ENCODE measurements at regions not wholly inside any gene's neighbourhood (a gene's known extent, or its start where the extent isn't known, plus 50 kb on each side); places are given as distances from the start of the nearest gene placed in this dataset.

DNA sequence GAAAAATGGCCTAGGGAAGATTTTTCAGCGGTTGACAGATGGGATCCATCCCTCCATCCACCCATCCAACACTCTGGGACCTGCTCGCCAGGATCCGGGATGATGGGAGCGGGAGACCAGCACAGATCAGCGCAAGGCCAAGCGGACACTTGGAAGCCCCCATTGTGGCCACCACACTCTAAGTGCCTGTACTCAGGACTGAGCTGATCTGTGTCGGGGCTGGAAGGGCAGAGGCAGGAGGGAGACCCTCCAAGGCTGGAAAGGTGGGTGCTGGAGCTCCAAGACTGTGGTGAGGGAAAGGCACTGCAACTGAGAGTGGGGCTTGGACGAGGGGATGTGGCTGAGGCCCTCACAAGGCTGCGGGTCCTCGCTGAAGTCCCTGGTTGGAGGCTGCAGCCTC lies 91.8 kb upstream of the TRPM1 start:
- TF ChIP-seq EZH2phosphoT487 (IDR thresholded peaks at IDR 0.05; ENCODE audit: low read length) (no peak), EZH2 (optimal IDR thresholded peaks at IDR 0.05; ENCODE audit: low read depth, low read length) (no peak)
- TF ChIP-seq, protein P1, sequence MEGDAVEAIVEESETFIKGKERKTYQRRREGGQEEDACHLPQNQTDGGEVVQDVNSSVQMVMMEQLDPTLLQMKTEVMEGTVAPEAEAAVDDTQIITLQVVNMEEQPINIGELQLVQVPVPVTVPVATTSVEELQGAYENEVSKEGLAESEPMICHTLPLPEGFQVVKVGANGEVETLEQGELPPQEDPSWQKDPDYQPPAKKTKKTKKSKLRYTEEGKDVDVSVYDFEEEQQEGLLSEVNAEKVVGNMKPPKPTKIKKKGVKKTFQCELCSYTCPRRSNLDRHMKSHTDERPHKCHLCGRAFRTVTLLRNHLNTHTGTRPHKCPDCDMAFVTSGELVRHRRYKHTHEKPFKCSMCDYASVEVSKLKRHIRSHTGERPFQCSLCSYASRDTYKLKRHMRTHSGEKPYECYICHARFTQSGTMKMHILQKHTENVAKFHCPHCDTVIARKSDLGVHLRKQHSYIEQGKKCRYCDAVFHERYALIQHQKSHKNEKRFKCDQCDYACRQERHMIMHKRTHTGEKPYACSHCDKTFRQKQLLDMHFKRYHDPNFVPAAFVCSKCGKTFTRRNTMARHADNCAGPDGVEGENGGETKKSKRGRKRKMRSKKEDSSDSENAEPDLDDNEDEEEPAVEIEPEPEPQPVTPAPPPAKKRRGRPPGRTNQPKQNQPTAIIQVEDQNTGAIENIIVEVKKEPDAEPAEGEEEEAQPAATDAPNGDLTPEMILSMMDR (IDR thresholded peaks at IDR 0.05; ENCODE audit: low read length): no peak
- H4K20me1 ChIP-seq (ENCODE audit: insufficient read depth, low read length): no peaks in the 10 kb centered on the region
- H3K9ac ChIP-seq (ENCODE audit: low read length): no peak overlapping the region
- H3K4me2 ChIP-seq (ENCODE audit: low read depth, low read length): no peak overlapping the region
- no peaks in the 10 kb centered on the region for H3K4me1 ChIP-seq (ENCODE audit: low read length)
- no peak for DNase-seq
- H3F3A ChIP-seq (ENCODE audit: insufficient read depth, low read length): no peaks in the 10 kb centered on the region
- H3K27ac ChIP-seq (ENCODE audit: low read length): no peak overlapping the region
- H3K27me3 ChIP-seq (replicated peaks; ENCODE audit: insufficient read depth, low read length): no peaks in the 10 kb centered on the region
- H3K36me3 ChIP-seq (replicated peaks; ENCODE audit: insufficient read depth, low read length): no peaks in the 10 kb centered on the region
- no peak overlapping the region for H2AFZ ChIP-seq (ENCODE audit: low read length)
- no peak overlapping the region for H3K4me3 ChIP-seq (ENCODE audit: low read length)
- H3K79me2 ChIP-seq (ENCODE audit: low read length): no peaks in the 10 kb centered on the region
- H3K9me2 ChIP-seq (replicated peaks; ENCODE audit: insufficient read depth, low read length): no peaks in the 10 kb centered on the region
- H3K9me3 ChIP-seq (replicated peaks; ENCODE audit: insufficient read depth, low read length): no peaks in the 10 kb centered on the region

GRCh38 chr15:31195871-31196270 lies 94.3 kb upstream of the TRPM1 start:
- H3K4me1 ChIP-seq (ENCODE audit: low read length): peaks cover 1% of the 10 kb centered on the region; the same call in 1 of the 2 replicates
- no peaks in the 10 kb centered on the region for H3K9me2 ChIP-seq (replicated peaks; ENCODE audit: insufficient read depth, low read length)
- no peak overlapping the region for H3K4me3 ChIP-seq (ENCODE audit: low read length)
- DNase-seq: no peak
- H3K9me3 ChIP-seq (replicated peaks; ENCODE audit: insufficient read depth, low read length): no peaks in the 10 kb centered on the region
- no peak overlapping the region for H3K4me2 ChIP-seq (ENCODE audit: low read depth, low read length)
- TF ChIP-seq, protein P1 (IDR thresholded peaks at IDR 0.05; ENCODE audit: low read length): no peak
- TF ChIP-seq EZH2phosphoT487 (IDR thresholded peaks at IDR 0.05; ENCODE audit: low read length): no peak
- TF ChIP-seq EZH2 (optimal IDR thresholded peaks at IDR 0.05; ENCODE audit: low read depth, low read length): no peak
- no peaks in the 10 kb centered on the region for H3K36me3 ChIP-seq (replicated peaks; ENCODE audit: insufficient read depth, low read length)
- no peak overlapping the region for H3K27ac ChIP-seq (ENCODE audit: low read length)
- H3F3A ChIP-seq (ENCODE audit: insufficient read depth, low read length): no peaks in the 10 kb centered on the region
- H2AFZ ChIP-seq (ENCODE audit: low read length): no peak overlapping the region
- H3K27me3 ChIP-seq (replicated peaks; ENCODE audit: insufficient read depth, low read length): no peaks in the 10 kb centered on the region
- H4K20me1 ChIP-seq (ENCODE audit: insufficient read depth, low read length): no peaks in the 10 kb centered on the region
- no peaks in the 10 kb centered on the region for H3K79me2 ChIP-seq (ENCODE audit: low read length)
- no peak overlapping the region for H3K9ac ChIP-seq (ENCODE audit: low read length)

GRCh38 chr15:31197497-31198414 lies 96.2 kb upstream of the TRPM1 start:
- Histone ChIP-seq H3K36me3 (replicated peaks; ENCODE audit: insufficient read depth, low read length) (no peaks in the 10 kb centered on the region), H3F3A (ENCODE audit: insufficient read depth, low read length) (no peaks in the 10 kb centered on the region), H4K20me1 (ENCODE audit: insufficient read depth, low read length) (no peaks in the 10 kb centered on the region), H3K79me2 (ENCODE audit: low read length) (no peaks in the 10 kb centered on the region), H3K9me3 (replicated peaks; ENCODE audit: insufficient read depth, low read length) (no peaks in the 10 kb centered on the region), H3K27ac (ENCODE audit: low read length) (no peak overlapping the region), H3K4me1 (ENCODE audit: low read length) (peaks cover 18% of the 10 kb centered on the region), H3K27me3 (replicated peaks; ENCODE audit: insufficient read depth, low read length) (no peaks in the 10 kb centered on the region), H3K4me2 (ENCODE audit: low read depth, low read length) (no peak overlapping the region), H3K9ac (ENCODE audit: low read length) (no peak overlapping the region), H3K9me2 (replicated peaks; ENCODE audit: insufficient read depth, low read length) (no peaks in the 10 kb centered on the region), H3K4me3 (ENCODE audit: low read length) (no peak overlapping the region), H2AFZ (ENCODE audit: low read length) (0 out of 2 replicates have a peak overlapping the region, but pooled peaks have one; percentile 39)
- DNase-seq: peak; percentile 42
- TF ChIP-seq, protein P1 (IDR thresholded peaks at IDR 0.05; ENCODE audit: low read length): peak; percentile 87
- TF ChIP-seq EZH2phosphoT487 (IDR thresholded peaks at IDR 0.05; ENCODE audit: low read length) (no peak), EZH2 (optimal IDR thresholded peaks at IDR 0.05; ENCODE audit: low read depth, low read length) (no peak)

Measured in MM.1S (cell line).